ENCODE measurements at regions not wholly inside any gene's neighbourhood (a gene's known extent, or its start where the extent isn't known, plus 50 kb on each side); places are given as distances from the start of the nearest gene placed in this dataset.

GRCh38 chr10:35712486-35712885 lies 70.4 kb upstream of the FZD8 start:
- H3K27me3 ChIP-seq (ENCODE audit: low read depth, low read length), result no peaks in the 10 kb centered on the region
- no peak overlapping the region for H3K27ac ChIP-seq (ENCODE audit: low read length)
- no peak overlapping the region for H3K4me3 ChIP-seq (ENCODE audit: low read depth in 1 of 2, low read length in 2 of 2)
- peaks cover 0 to 11% of the 10 kb centered on the region in 2 donors for H3K9me3 ChIP-seq (ENCODE audit: control insufficient read depth in 1 of 2, low read length in 2 of 2)
- H3K36me3 ChIP-seq (ENCODE audit: control insufficient read depth in 1 of 2, insufficient read depth in 2 of 2, low read length in 2 of 2), result no peaks in the 10 kb centered on the region
- H3K4me1 ChIP-seq (ENCODE audit: control insufficient read depth in 1 of 2, insufficient read depth in 2 of 2, low read length in 2 of 2), result no peaks in the 10 kb centered on the region

- no peaks in the 10 kb centered on the region for H3K27me3 ChIP-seq (ENCODE audit: low read depth, low read length)
- H3K9me3 ChIP-seq (ENCODE audit: control insufficient read depth in 1 of 2, low read length in 2 of 2), result peaks cover 0 to 11% of the 10 kb centered on the region in 2 donors
- H3K4me3 ChIP-seq (ENCODE audit: low read depth in 1 of 2, low read length in 2 of 2), result no peak overlapping the region
- H3K4me1 ChIP-seq (ENCODE audit: control insufficient read depth in 1 of 2, insufficient read depth in 2 of 2, low read length in 2 of 2), result no peaks in the 10 kb centered on the region
- no peak overlapping the region for H3K27ac ChIP-seq (ENCODE audit: low read length)
- H3K36me3 ChIP-seq (ENCODE audit: control insufficient read depth in 1 of 2, insufficient read depth in 2 of 2, low read length in 2 of 2), result no peaks in the 10 kb centered on the region
These were observed 69.7 kb upstream of the FZD8 start for GRCh38 chr10:35711615-35712411.

GRCh38 chr10:35707642-35708425 lies 65.7 kb upstream of the FZD8 start:
- Histone ChIP-seq H3K27me3 (ENCODE audit: low read depth, low read length) (no peaks in the 10 kb centered on the region), H3K27ac (ENCODE audit: low read length) (no peak overlapping the region), H3K4me3 (ENCODE audit: low read depth in 1 of 2, low read length in 2 of 2) (no peak overlapping the region), H3K4me1 (ENCODE audit: control insufficient read depth in 1 of 2, insufficient read depth in 2 of 2, low read length in 2 of 2) (no peaks in the 10 kb centered on the region), H3K36me3 (ENCODE audit: control insufficient read depth in 1 of 2, insufficient read depth in 2 of 2, low read length in 2 of 2) (no peaks in the 10 kb centered on the region), H3K9me3 (ENCODE audit: control insufficient read depth in 1 of 2, low read length in 2 of 2) (peaks cover 0 to 5% of the 10 kb centered on the region in 2 donors)

DNA sequence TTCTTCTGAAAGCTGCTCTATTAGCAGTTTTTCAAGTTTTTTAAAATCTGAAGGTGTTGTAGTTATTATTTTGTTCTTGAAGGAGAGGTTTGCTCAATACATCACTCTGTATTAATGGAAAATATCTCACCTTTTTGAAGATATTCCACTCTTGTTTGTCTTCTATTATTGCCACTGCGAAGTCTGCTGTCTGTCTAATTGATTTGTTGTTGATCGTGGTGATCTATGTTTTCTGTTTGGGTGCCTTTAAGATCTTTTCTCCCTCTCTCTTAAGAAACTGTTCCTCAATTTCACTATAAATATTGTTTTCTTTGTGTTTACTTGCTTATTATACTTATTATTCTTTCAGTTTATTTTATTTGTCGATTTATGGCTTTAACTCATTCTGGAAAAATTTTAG lies 64.9 kb upstream of the FZD8 start:
- peaks cover 0 to 5% of the 10 kb centered on the region in 2 donors for H3K9me3 ChIP-seq (ENCODE audit: control insufficient read depth in 1 of 2, low read length in 2 of 2)
- H3K36me3 ChIP-seq (ENCODE audit: control insufficient read depth in 1 of 2, insufficient read depth in 2 of 2, low read length in 2 of 2), result no peaks in the 10 kb centered on the region
- no peaks in the 10 kb centered on the region for H3K4me1 ChIP-seq (ENCODE audit: control insufficient read depth in 1 of 2, insufficient read depth in 2 of 2, low read length in 2 of 2)
- no peaks in the 10 kb centered on the region for H3K27me3 ChIP-seq (ENCODE audit: low read depth, low read length)
- H3K27ac ChIP-seq (ENCODE audit: low read length), result no peak overlapping the region
- no peak overlapping the region for H3K4me3 ChIP-seq (ENCODE audit: low read depth in 1 of 2, low read length in 2 of 2)

DNA sequence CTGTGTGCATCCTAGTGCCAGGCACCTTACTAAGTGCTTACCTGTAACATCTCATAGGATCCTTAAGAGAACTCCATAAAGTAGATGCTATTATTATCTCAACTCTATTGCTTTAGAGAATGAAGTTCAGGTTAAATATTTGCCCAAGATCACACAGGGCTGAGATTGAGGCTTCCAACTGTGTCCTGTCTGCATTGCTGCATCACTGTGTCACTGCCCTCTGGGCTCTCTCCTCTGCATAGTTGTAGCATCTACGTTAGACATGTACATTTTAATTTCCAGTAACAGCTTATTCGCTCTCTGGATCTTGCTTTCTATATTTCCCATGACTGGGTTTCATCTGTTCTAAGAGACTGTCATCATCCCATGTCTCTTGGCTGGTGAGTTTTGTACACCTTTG lies 63.6 kb upstream of the FZD8 start:
- no peaks in the 10 kb centered on the region for H3K36me3 ChIP-seq (ENCODE audit: control insufficient read depth in 1 of 2, insufficient read depth in 2 of 2, low read length in 2 of 2)
- H3K4me1 ChIP-seq (ENCODE audit: control insufficient read depth in 1 of 2, insufficient read depth in 2 of 2, low read length in 2 of 2), result no peaks in the 10 kb centered on the region
- peaks cover 0 to 5% of the 10 kb centered on the region in 2 donors for H3K9me3 ChIP-seq (ENCODE audit: control insufficient read depth in 1 of 2, low read length in 2 of 2)
- H3K4me3 ChIP-seq (ENCODE audit: low read depth in 1 of 2, low read length in 2 of 2), result no peak overlapping the region
- no peak overlapping the region for H3K27ac ChIP-seq (ENCODE audit: low read length)
- no peaks in the 10 kb centered on the region for H3K27me3 ChIP-seq (ENCODE audit: low read depth, low read length)

- Histone ChIP-seq H3K9me3 (ENCODE audit: control insufficient read depth in 1 of 2, low read length in 2 of 2) (peaks cover 0 to 5% of the 10 kb centered on the region in 2 donors), H3K4me3 (ENCODE audit: low read depth in 1 of 2, low read length in 2 of 2) (no peak overlapping the region), H3K27me3 (ENCODE audit: low read depth, low read length) (no peaks in the 10 kb centered on the region), H3K27ac (ENCODE audit: low read length) (no peak overlapping the region), H3K36me3 (ENCODE audit: control insufficient read depth in 1 of 2, insufficient read depth in 2 of 2, low read length in 2 of 2) (no peaks in the 10 kb centered on the region), H3K4me1 (ENCODE audit: control insufficient read depth in 1 of 2, insufficient read depth in 2 of 2, low read length in 2 of 2) (no peaks in the 10 kb centered on the region)
These were observed 63.0 kb upstream of the FZD8 start for GRCh38 chr10:35705051-35705450.

- Histone ChIP-seq H3K4me1 (ENCODE audit: control insufficient read depth in 1 of 2, insufficient read depth in 2 of 2, low read length in 2 of 2) (peaks cover 0 to 2% of the 10 kb centered on the region in 2 donors), H3K27ac (ENCODE audit: low read length) (no peak overlapping the region), H3K9me3 (ENCODE audit: control insufficient read depth in 1 of 2, low read length in 2 of 2) (peaks cover 0 to 5% of the 10 kb centered on the region in 2 donors), H3K4me3 (ENCODE audit: low read depth in 1 of 2, low read length in 2 of 2) (no peak overlapping the region), H3K36me3 (ENCODE audit: control insufficient read depth in 1 of 2, insufficient read depth in 2 of 2, low read length in 2 of 2) (no peaks in the 10 kb centered on the region), H3K27me3 (ENCODE audit: low read depth, low read length) (no peaks in the 10 kb centered on the region)
These were observed 62.3 kb upstream of the FZD8 start for GRCh38 chr10:35704401-35704800.

DNA sequence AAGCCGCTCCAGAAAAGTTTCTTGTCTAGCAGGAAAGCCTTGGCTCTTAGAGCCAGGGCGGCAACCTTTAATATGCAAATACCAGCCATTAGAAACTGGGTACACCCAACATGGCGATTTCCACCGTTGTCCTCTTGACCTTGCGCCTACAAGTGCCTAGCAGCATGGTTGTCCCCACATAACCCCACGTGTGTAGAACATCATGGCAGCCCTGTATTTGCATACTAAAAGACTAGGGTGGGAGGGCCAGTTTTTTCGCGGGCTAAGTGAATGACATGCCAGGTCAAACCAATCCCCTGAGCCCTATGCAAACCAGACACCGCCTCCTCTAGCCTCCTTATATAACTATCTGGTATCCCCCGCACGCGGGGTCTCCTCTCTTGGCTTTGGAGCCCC lies 58.4 kb upstream of the FZD8 start:
- no peak overlapping the region for H3K4me3 ChIP-seq (ENCODE audit: low read depth in 1 of 2, low read length in 2 of 2)
- H3K4me1 ChIP-seq (ENCODE audit: control insufficient read depth in 1 of 2, insufficient read depth in 2 of 2, low read length in 2 of 2), result peaks cover 0 to 4% of the 10 kb centered on the region in 2 donors
- no peaks in the 10 kb centered on the region for H3K9me3 ChIP-seq (ENCODE audit: control insufficient read depth in 1 of 2, low read length in 2 of 2)
- no peak overlapping the region for H3K27ac ChIP-seq (ENCODE audit: low read length)
- H3K36me3 ChIP-seq (ENCODE audit: control insufficient read depth in 1 of 2, insufficient read depth in 2 of 2, low read length in 2 of 2), result no peaks in the 10 kb centered on the region
- H3K27me3 ChIP-seq (ENCODE audit: low read depth, low read length), result no peaks in the 10 kb centered on the region

DNA sequence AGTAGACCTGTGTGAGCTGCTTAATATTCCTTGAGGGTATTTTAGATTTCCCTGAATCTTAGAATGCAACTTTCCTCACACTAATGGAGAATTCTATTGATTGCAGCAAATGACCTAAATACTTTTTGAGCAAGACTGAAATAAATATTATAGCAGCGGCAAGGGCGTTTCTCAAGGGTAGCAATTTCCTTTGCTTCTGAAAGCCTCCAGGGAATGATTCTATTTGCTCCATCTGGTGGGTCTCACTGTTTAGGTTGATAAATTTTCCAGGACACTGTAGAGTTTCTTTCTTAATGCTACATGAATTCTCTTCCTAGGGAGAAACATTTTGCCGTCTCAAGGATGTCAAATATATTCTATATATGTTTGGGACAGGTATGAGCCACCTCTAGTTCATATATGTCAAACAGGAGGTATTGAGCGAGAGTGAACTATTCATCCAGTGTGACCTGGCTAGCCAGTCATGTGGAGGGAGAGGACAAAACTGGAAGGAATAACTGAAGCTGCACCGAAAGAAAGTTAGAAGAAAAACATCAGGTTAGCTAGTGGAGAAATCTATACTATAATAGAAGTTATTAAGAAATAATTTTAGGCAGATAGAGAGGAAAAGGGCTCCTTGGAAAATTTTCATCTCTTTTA lies 57.9 kb upstream of the FZD8 start:
- peaks cover 0 to 4% of the 10 kb centered on the region in 2 donors for H3K4me1 ChIP-seq (ENCODE audit: control insufficient read depth in 1 of 2, insufficient read depth in 2 of 2, low read length in 2 of 2)
- H3K27me3 ChIP-seq (ENCODE audit: low read depth, low read length), result no peaks in the 10 kb centered on the region
- H3K4me3 ChIP-seq (ENCODE audit: low read depth in 1 of 2, low read length in 2 of 2), result no peak overlapping the region
- H3K9me3 ChIP-seq (ENCODE audit: control insufficient read depth in 1 of 2, low read length in 2 of 2), result no peaks in the 10 kb centered on the region
- H3K27ac ChIP-seq (ENCODE audit: low read length), result no peak overlapping the region
- no peaks in the 10 kb centered on the region for H3K36me3 ChIP-seq (ENCODE audit: control insufficient read depth in 1 of 2, insufficient read depth in 2 of 2, low read length in 2 of 2)

DNA sequence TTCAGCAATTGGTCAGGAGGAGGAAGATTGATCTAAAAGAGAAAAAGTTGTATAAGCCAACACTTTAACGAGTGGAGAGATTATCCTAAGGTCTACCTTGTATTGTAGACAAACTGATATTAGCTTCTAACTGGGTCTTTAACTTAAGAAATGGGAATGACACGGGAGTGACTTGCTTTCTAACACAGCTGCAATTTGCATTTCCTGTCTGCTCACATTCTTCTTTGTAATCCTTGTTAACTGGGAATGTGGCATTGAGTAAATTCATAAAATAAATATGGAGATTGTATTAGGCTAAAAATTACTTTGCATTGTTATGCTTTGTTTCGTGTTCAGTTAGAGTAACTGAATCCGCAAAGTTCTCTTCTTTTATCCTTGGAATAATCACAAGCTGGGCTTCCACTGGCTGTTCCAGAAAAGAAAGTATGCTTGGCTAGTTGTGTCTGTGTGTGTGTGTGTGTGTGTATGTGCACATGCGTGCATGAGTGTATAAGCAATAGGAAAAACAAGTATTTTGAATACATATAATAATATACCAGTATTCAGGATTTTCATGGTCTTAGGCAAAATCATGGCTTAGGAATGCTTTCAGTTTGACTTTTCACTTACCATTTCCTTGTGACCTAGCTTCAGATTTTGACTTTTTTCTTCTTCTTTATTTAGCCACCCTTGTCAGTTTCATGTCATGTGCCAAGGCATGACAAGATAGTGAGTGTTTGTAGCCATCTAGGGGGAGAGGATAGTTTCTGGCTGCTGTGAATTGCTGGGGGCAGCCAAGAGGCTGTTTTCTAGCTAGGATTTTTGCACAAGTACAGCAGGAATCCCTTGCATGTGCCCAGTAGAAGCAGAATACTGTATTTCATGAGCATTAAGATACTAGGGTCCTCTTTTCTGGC lies 54.5 kb upstream of the FZD8 start:
- Histone ChIP-seq H3K36me3 (ENCODE audit: control insufficient read depth in 1 of 2, insufficient read depth in 2 of 2, low read length in 2 of 2) (no peaks in the 10 kb centered on the region), H3K4me3 (ENCODE audit: low read depth in 1 of 2, low read length in 2 of 2) (no peak overlapping the region), H3K27ac (ENCODE audit: low read length) (no peak overlapping the region), H3K9me3 (ENCODE audit: control insufficient read depth in 1 of 2, low read length in 2 of 2) (no peaks in the 10 kb centered on the region), H3K27me3 (ENCODE audit: low read depth, low read length) (no peaks in the 10 kb centered on the region), H3K4me1 (ENCODE audit: control insufficient read depth in 1 of 2, insufficient read depth in 2 of 2, low read length in 2 of 2) (peaks cover 0 to 4% of the 10 kb centered on the region in 2 donors)

Data from muscle layer of duodenum (tissue), 2 donors.